GF-D8 (cell line): ENCODE measurements at regions not wholly inside any gene's neighbourhood (a gene's known extent, or its start where the extent isn't known, plus 50 kb on each side); places are given as distances from the start of the nearest gene placed in this dataset.
"Not testable (repeated sequence)": the region's sequence is repeated elsewhere in the genome, so short reads cannot be mapped to it uniquely, and the experiment has no call there.

ENCODE experiments used
- DNase-seq: peaks from one replicate; lab custom pipeline; 2025; lab: John Stamatoyannopoulos, UW

GRCh38 chr10:33036670-33037069 is 78.6 kb upstream of the ITGB1 start:
- no peak for DNase-seq

- no peak for DNase-seq
These were observed 77.4 kb upstream of the ITGB1 start for GRCh38 chr10:33035411-33035810.

- DNase-seq = no peak
These were observed 76.9 kb upstream of the ITGB1 start for GRCh38 chr10:33034931-33035330.

- no peak for DNase-seq
These were observed 74.7 kb upstream of the ITGB1 start for GRCh38 chr10:33032654-33033151.

GRCh38 chr10:33031815-33032653 is 74.0 kb upstream of the ITGB1 start:
- no peak for DNase-seq

GRCh38 chr10:33031171-33031570 is 73.1 kb upstream of the ITGB1 start:
- DNase-seq = no peak

GRCh38 chr10:33028515-33028914 is 70.5 kb upstream of the ITGB1 start:
- DNase-seq = not testable (repeated sequence)

- no peak for DNase-seq
These were observed 69.1 kb upstream of the ITGB1 start for GRCh38 chr10:33027088-33027487.

- DNase-seq = no peak
These were observed 68.4 kb upstream of the ITGB1 start for GRCh38 chr10:33026422-33026821.

GRCh38 chr10:33025910-33026309 is 67.9 kb upstream of the ITGB1 start:
- no peak for DNase-seq

- DNase-seq = no peak
These were observed 67.0 kb upstream of the ITGB1 start for GRCh38 chr10:33025039-33025438.

GRCh38 chr10:33022691-33023090 is 64.7 kb upstream of the ITGB1 start:
- no peak for DNase-seq

- no peak for DNase-seq
These were observed 64.1 kb upstream of the ITGB1 start for GRCh38 chr10:33022090-33022489.

GRCh38 chr10:33016988-33017387 is 59.0 kb upstream of the ITGB1 start:
- no peak for DNase-seq

- DNase-seq = no peak
These were observed 57.9 kb upstream of the ITGB1 start for GRCh38 chr10:33015761-33016547.

- not testable (repeated sequence) for DNase-seq
These were observed 55.3 kb upstream of the ITGB1 start for GRCh38 chr10:33013331-33013730.

GRCh38 chr10:33012306-33012705 is 54.3 kb upstream of the ITGB1 start:
- no peak for DNase-seq

GRCh38 chr10:33010132-33011037 is 52.4 kb upstream of the ITGB1 start:
- DNase-seq = no peak

- no peak for DNase-seq
These were observed 51.5 kb upstream of the ITGB1 start for GRCh38 chr10:33009244-33010131.

- DNase-seq = peak; percentile 21
These were observed 50.6 kb upstream of the ITGB1 start for GRCh38 chr10:33008499-33009243.
